ENCODE measurements at regions not wholly inside any gene's neighbourhood (a gene's known extent, or its start where the extent isn't known, plus 50 kb on each side); places are given as distances from the start of the nearest gene placed in this dataset.

DNA sequence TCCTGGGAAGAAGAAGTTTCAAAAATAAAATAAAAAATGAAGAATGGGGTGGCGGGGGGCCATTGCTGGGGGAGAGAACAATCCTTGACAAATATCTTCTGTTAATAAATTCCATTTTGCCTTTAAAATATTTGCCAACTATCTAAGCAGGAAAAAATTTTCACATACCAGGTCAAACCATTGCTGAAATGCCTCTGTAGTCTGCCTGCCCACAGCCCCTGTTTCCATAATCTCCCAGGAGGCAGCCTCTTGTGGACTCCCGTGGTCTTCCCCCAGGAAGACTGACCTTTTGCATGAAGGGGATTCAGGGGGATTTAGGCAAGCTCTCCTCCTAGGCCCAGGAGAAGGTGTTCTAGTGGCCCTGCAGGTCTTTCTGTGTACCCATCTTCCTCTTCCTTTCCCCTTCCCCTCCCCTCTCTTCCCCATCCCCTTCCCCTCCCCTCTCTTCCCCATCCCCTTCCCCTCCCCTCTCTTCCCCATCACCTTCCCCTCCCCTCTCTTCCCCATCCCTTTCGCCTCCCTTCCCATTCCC lies 61.0 kb downstream of the RPL37A start:
- intact Hi-C loops (cut with micrococcal nuclease) (no loop called here), in situ Hi-C loops (cut with MboI) (no loop called here)
- H3K9ac ChIP-seq (ENCODE audit: insufficient read depth in 1 of 2, low read depth in 2 of 2, low read length in 2 of 2), result no peak overlapping the region
- no peaks in the 10 kb centered on the region for H3K79me2 ChIP-seq (ENCODE audit: control insufficient read depth, insufficient read depth, low read length)
- no peak overlapping the region for H3K27ac ChIP-seq (ENCODE audit: extremely low read depth, low read depth, low read length)
- BruUV-seq (replicated peaks), result no TSS peak
- H3K9me3 ChIP-seq (replicated peaks; ENCODE audit: control insufficient read depth, insufficient read depth, low read depth, low read length), result no peaks in the 10 kb centered on the region
- DNase-seq (ENCODE audit: extremely low read depth in 1 of 4, low spot score in 3 of 4), result no peak
- no peak overlapping the region for H2AFZ ChIP-seq (ENCODE audit: low read depth, low read length)
- H3K9me1 ChIP-seq (ENCODE audit: control insufficient read depth, insufficient read depth, low read length), result no peaks in the 10 kb centered on the region
- FAIRE-seq, result no peak
- no peak for ATAC-seq
- no peaks in the 10 kb centered on the region for H3K4me1 ChIP-seq (replicated peaks in 1 of 2; ENCODE audit: control insufficient read depth in 2 of 2, insufficient read depth in 2 of 2, low read length in 2 of 2)
- 0% methylated on average over 1 of the region's 3 CpGs for WGBS (ENCODE audit: insufficient coverage, low coverage, missing lambda C conversion rate)
- no peaks in the 10 kb centered on the region for H3K36me3 ChIP-seq (ENCODE audit: control insufficient read depth, insufficient read depth, low read length)
- peaks cover 4 to 16% of the 10 kb centered on the region in 2 experiments; a peak in 4 of 5 replicates for H3K27me3 ChIP-seq (ENCODE audit: control insufficient read depth in 2 of 2, insufficient read depth in 2 of 2, low read length in 2 of 2)
- no peak overlapping the region for H3K4me3 ChIP-seq
- no peak overlapping the region for H3K4me2 ChIP-seq (ENCODE audit: insufficient read depth, low read length)
- ChIA-PET POLR2A (no interaction called here), CTCF (ENCODE audit: low intra/inter-chr PET ratio) (no interaction called here)
- no peaks in the 10 kb centered on the region for H4K20me1 ChIP-seq (replicated peaks; ENCODE audit: control insufficient read depth, insufficient read depth, low read length)
- no peak for TF ChIP-seq ZNF175 (CRISPR knock-in tag; IDR thresholded peaks at IDR 0.05; ENCODE audit: low read depth)
- no peak for TF ChIP-seq TFE3 (CRISPR knock-in tag; IDR thresholded peaks at IDR 0.05)
- no peak for TF ChIP-seq ZBTB34 (CRISPR knock-in tag; IDR thresholded peaks at IDR 0.05)
- no peak for TF ChIP-seq SMAD3 (CRISPR knock-in tag; conservative IDR thresholded peaks at IDR 0.05)
- no peak for TF ChIP-seq EHMT2 (IDR thresholded peaks at IDR 0.05)
- no peak for TF ChIP-seq FOXA1 (IDR thresholded peaks at IDR 0.05; ENCODE audit: borderline replicate concordance)
- no peak for TF ChIP-seq E2F6 (IDR thresholded peaks at IDR 0.05; ENCODE audit: borderline replicate concordance in 1 of 2, extremely low read depth in 1 of 2, insufficient read depth in 1 of 2, insufficient read length in 1 of 2, low read depth in 1 of 2, low read length in 1 of 2, poor library complexity in 1 of 2, severe bottlenecking in 1 of 2)
- no peak for TF ChIP-seq ZNF143 (CRISPR knock-in tag; IDR thresholded peaks at IDR 0.05)
- no peak for TF ChIP-seq ZNF707 (CRISPR knock-in tag; conservative IDR thresholded peaks at IDR 0.05)
- TF ChIP-seq MEIS2 (IDR thresholded peaks at IDR 0.05; ENCODE audit: partially characterized antibody), result no peak
- TF ChIP-seq YY1 (IDR thresholded peaks at IDR 0.05; ENCODE audit: borderline replicate concordance in 1 of 3, control insufficient read depth in 1 of 3, extremely low read depth in 1 of 3, insufficient read depth in 3 of 3, insufficient read length in 1 of 3, insufficient replicate concordance in 2 of 3, low read depth in 1 of 3, low read length in 2 of 3), result no peak
- no peak for TF ChIP-seq SRF (CRISPR knock-in tag; IDR thresholded peaks at IDR 0.05)
- no peak for TF ChIP-seq PATZ1 (CRISPR knock-in tag; IDR thresholded peaks at IDR 0.05; ENCODE audit: borderline replicate concordance)
- TF ChIP-seq CEBPB (tag; IDR thresholded peaks at IDR 0.05), result no peak
- TF ChIP-seq CBX8 (IDR thresholded peaks at IDR 0.05; ENCODE audit: borderline replicate concordance, extremely low read depth, low read depth, low read length, poor library complexity, severe bottlenecking), result no peak
